ENCODE measurements at regions not wholly inside any gene's neighbourhood (a gene's known extent, or its start where the extent isn't known, plus 50 kb on each side); places are given as distances from the start of the nearest gene placed in this dataset.
"Not testable (repeated sequence)": the region's sequence is repeated elsewhere in the genome, so short reads cannot be mapped to it uniquely, and the experiment has no call there.

DNA sequence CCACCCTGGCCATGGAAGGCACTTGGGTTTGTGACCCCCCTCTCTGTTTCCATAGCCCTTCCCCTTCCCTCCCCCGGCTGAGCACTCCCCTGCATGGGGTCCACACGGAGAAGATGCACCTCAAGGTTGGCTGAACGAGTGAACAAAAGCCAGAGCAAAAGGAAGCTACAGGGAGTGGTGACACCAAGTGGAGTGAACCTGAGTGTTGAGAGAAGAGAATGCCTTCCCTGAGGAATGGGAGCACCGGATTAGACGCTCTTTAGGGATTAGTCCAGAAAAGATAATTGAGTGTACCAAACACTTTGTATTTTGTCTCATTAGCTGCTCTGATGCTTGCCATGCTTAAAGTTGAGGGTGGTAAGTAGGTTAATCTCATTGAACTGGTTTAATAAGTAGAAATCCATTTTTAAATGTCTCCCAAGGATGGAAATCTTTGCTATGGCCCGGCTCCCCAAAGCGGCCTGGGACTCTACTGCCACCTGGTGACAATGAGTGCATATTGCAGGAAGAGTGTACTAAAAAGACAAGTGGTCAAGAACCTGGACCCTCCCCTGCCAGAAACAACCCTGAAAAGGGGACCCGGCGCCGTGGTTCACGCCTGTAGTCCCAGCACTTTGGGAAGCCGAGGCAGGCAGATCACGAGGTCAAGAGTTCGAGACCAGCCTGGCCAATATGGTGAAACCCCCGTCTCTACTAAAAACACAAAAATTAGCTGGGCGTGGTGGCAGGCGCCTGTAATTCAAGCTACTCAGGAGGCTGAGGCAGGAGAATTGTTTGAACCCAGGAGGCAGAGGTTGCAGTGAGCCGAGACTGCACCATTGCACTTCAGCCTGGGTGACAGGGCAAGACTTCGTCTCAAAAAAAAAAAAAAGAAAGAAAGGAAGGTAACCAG, 150.6 kb upstream of the ZC3H12A start:
- peak; percentile 14 for DNase-seq (ENCODE audit: low spot score)

DNA sequence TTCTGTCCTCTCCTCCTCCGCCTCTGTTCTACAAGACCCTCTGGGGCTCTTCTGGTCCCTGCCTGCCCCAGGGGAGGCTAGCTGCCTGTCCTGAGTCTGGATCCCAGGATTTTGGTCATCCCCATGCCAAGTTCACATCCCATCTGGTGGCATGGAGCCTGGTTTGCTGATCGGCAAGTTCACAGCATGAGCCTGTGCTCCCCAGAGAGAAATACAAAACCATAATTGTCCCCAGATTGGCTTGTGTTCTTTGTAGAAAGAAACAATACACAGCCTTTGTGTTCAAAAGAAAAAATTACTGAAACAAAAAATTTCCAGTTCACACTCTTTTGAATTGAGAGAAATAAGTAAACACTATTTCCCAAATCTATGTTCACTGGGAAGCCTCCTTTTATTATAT, 149.4 kb upstream of the ZC3H12A start:
- DNase-seq (ENCODE audit: low spot score): no peak

GRCh38 chr1:37325509-37326437, 148.6 kb upstream of the ZC3H12A start:
- no peak for DNase-seq (ENCODE audit: low spot score)

DNA sequence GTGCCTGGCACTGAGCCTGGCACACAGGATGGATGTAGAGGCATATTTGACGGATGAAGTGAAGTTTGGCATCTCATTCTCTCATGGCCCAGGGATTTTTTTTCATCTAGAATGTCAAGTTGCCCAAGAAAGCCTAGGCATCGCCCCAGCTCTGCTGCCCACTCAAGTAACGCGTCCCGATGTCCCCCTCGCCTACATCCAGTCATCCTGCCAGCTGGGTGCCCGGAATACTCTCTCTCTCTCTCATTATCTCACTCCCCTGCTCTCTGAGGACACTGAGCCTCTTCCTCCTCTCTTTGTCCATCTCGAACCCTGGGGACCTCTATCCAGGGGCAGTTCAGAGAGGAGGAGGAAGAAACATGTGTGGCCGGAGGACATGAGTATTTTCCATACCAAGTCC, 142.3 kb upstream of the ZC3H12A start:
- DNase-seq (ENCODE audit: low spot score): no peak

GRCh38 chr1:37338658-37339057, 135.7 kb upstream of the ZC3H12A start:
- DNase-seq (ENCODE audit: low spot score): no peak

DNA sequence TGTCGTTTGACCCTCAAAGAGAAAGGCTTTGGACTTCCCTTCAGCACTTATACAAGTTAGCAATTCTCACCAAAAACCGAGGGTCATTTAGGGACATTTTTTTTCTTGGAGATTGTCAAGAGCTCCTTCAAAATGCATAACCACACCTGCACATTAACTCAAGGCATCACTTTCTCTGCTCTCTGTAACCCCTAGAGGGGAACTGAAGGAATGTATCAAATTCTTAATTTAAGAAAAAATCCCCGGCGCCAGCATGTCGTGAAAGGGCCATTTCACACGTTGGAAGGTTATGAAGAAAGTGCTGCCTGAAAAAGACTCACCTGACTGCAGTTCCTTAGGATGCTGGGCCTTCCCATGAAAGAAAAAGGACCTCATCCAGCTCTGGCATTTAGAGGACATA, 131.6 kb upstream of the ZC3H12A start:
- DNase-seq (ENCODE audit: low spot score): no peak

DNA sequence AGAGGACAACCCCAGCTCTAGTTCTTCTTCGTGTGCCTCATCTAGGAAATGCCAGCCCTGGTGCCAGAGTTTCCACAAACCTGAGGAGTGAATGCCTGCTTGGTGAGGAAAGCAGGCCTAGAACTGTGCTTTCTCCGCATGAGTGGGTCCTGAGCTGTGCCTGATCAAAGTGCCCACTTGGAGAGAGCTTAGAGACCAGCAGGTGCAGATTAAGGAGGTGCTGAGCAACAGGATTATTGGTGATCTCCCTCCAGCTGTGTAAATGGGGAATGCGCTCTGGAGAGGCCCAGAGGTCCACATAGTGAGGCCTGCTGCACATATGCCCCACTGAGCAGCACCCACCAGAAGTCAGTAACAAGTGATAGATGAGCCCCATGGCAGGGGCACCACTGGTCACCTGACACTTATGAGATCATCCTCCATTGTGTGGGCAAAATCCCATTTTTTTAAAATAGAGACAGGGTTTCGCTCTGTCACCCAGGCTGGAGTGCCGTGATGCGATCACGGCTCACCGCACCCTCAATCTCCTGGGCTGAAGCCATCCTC, 127.2 kb upstream of the ZC3H12A start:
- no peak for DNase-seq (ENCODE audit: low spot score)

- no peak for DNase-seq (ENCODE audit: low spot score)
Observed at GRCh38 chr1:37353871-37354270, 120.5 kb upstream of the ZC3H12A start.

GRCh38 chr1:37354876-37355650, 119.3 kb upstream of the ZC3H12A start:
- DNase-seq (ENCODE audit: low spot score): no peak

GRCh38 chr1:37358992-37359391, 115.4 kb upstream of the ZC3H12A start:
- no peak for DNase-seq (ENCODE audit: low spot score)

DNA sequence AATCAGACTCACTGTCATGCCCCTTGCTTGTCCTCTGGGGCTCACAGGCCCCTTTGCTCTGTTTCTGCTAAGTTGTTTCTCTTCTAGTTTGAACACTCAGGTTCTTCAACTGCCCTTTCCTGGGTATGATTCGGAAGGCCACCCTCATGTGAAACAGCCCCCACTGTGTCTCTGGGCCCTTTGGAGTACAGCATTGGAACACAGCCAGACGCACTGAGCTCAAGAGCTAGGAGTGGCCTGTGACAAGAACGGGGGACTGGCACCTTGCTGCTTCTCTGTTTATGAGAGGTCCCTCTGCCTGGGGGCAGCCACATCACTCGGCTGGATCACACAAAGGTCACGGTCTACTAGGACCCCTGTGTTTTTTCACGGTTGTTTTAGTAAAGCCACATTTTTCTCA, 114.4 kb upstream of the ZC3H12A start:
- DNase-seq (ENCODE audit: low spot score): no peak

DNA sequence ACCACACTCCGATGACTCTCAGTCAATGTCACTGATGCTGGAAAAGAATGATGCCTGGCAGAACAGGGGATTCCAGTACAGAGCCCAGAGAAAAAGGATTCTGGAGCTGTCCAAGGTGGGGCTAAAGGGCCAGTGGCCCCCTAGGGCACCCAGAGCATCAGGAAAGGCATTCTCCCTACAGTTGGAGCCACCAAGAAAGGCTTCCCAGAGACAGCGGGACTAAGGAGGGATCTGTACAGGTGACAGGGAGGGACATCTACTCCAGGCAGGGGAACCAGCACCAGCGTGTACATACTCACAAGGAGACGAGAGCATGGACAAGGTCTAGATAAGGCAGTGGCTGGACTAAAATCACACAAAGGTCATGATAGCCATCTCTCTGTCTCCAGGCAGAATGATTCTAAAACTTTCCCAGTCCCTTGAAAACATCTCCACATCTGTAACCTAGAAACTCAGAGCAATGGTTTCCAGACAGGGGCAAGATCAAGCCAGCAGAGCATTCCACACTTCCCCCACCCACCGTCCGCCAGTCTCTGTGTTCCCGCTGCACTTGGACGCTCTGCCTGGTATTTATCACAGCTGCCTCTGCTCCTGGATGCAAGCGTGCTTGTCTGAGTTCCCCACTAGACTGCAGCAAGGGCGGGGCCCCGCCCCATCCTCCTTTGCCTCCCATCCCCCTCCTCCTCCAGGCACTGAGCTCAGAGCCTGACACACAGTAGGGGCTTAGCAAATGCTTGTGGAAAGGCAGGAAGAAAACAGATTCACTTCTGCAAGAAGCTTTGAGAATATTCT, 111.6 kb upstream of the ZC3H12A start:
- no peak for DNase-seq (ENCODE audit: low spot score)

DNA sequence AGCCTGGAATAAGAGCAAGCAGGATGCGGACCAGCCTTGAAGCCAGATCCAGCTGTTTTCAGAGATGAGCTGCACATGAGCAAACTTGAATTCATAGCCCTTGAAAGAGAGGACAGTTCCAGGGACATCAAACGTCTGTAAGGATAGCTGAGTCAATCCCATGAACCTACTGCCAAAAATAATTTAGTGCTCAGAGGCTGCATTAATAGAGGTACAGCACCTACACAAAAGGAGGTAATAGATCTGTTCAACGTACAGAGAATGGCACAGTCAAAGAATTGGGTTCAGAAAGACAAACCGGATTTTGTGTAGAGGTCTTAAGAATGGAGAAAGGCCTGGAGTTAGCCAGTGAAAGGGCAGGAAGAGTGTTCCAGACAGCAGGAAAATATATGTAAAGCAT, 110.8 kb upstream of the ZC3H12A start:
- DNase-seq (ENCODE audit: low spot score): no peak

DNA sequence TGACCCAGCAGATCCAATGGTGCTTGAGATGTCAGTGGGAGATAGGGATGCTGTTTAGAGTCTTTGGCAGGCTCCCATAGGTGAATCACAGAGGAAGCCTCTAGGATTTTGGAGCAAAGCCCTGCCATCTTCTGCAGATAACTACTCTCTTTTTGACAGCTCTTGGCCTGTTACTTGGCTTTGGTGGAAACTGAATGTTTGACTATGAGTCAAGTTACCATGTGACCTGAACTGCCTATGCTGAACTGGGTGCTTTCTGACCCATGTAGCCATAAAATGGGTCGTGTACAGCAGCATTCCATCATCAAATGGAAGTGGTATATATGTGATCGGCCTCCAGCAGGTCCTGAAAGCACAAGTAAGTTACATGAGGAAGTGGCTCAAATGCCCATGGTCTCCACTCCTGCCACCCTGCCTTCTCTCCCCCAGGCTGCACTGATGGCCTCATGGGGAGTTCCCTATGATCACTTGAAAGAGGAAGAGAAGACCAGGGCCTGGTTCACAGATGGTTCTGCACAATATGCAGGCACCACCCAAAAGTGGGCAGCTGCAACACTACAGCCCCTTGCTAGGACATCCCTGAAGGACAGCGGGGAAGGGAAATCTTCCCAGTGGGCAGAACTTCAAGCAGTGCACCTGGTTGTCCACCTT, 105.6 kb upstream of the ZC3H12A start:
- DNase-seq (ENCODE audit: low spot score): not testable (repeated sequence)

DNA sequence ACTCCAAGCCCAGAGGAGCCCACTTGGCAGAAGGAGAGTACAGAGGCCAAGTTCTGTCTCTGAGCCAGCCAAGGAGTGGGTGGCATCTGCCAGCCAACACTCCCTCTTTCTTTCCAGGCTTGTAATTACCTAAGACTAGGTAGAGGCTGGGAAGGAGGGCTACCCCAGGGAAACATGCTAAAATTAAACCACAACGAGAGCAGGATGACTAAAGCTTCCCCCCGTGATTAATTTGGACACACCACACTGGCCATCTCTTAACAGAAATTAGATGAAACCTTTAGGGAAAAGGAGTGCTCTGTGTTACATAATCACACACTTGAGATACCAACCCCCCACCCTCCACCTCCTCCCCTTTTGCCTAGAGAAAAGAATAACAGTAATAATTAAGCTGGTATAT, 102.1 kb upstream of the ZC3H12A start:
- DNase-seq (ENCODE audit: low spot score): no peak

GRCh38 chr1:37372711-37373110, 101.7 kb upstream of the ZC3H12A start:
- DNase-seq (ENCODE audit: low spot score): no peak

- no peak for DNase-seq (ENCODE audit: low spot score)
Observed at GRCh38 chr1:37373413-37373812, 101.0 kb upstream of the ZC3H12A start.

- not testable (repeated sequence) for DNase-seq (ENCODE audit: low spot score)
Observed at GRCh38 chr1:37380546-37380945, 93.8 kb upstream of the ZC3H12A start.

DNA sequence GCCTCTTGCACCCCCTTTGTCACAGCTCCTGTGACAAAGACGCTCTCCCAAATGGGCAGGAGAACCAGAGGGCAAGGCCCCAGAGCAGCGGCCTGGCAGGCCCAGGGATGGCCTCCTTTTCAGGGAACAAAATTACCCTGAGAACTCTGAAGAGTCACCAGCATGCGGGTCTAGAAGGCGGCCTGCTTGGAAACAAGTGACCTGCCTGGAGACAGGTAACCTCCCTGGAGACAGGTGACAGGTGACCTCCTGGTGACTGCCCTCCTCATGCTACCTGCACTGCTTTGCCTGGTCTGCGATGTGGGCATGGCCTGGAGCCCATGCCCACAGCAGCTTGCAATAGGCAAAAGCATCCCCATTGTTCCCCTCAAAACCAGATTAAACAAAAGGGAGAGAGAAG, 86.5 kb upstream of the ZC3H12A start:
- DNase-seq (ENCODE audit: low spot score): no peak

DNA sequence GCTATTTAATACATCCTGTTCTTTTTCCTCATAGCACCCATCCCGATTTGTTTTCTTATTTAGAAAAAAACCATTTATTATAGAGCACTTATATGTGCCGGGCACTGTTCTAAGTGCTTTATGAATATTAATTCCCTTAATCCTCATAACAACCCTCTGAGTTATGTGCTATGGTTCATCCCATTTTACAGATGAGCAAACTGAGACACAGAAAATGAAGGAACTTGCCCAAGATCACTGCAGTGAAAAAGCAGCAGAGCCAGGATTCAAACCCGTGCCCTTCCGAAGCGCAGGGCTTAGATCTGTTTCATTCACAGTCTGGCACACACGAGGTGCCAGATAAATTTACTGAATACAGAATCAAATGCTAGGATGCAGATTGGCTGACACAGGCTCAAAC, 85.1 kb upstream of the ZC3H12A start:
- no peak for DNase-seq (ENCODE audit: low spot score)

Measured in cerebellar cortex (tissue), 1 donor.